HCT116 (cell line): ENCODE measurements at regions not wholly inside any gene's neighbourhood (a gene's known extent, or its start where the extent isn't known, plus 50 kb on each side); places are given as distances from the start of the nearest gene placed in this dataset.

Experiments used
- ATAC-seq: fragments of 200-7000 bp; cut with Tn5 transposase; 2 replicates; pipeline ENCODE4 v1.9.1; 2020; ENCODE audit warnings: mild to moderate bottlenecking, moderate library complexity
- BruUV-seq: library from RNA; stranded (reverse); fragments of 400-500 nt; replicated peaks from 2 replicates; lab custom pipeline; 2021; lab: Mats Ljungman, UMichigan
- CTCF ChIA-PET: fragments of 300-600 bp; sonication (Branson Sonifier 250); formaldehyde crosslinking; loops from one replicate; lab custom pipeline; 2021; ENCODE audit warnings: antibody characterized with exemption; lab: Charles Lee
- POLR2A ChIA-PET: fragments of 300-600, 350-600 bp; sonication (Branson Sonifier 250); formaldehyde crosslinking; loops from one replicate; lab custom pipeline; 2021; ENCODE audit warnings: antibody characterized with exemption; lab: Charles Lee
- RAD21 ChIA-PET, 2 experiments: fragments of 300-600 bp; sonication (Branson Sonifier 250); formaldehyde crosslinking; loops; one replicate each; lab custom pipeline; 2023; ENCODE audit warnings: low total read pairs in 2 of 2; ENCODE audit not compliant: uncharacterized antibody in 2 of 2, unreplicated experiment in 2 of 2, low non-redundant PET in 1 of 2; lab: Charles Lee
- DNase-seq: peaks from one replicate; pipeline ENCODE4 v3.0.0-alpha.2; 2010; ENCODE audit warnings: low read depth, low spot score
- H2AFZ ChIP-seq: fragments of 200-600 bp; shearing (Covaris generic), sonication (generic); 2 replicates; pipeline ENCODE4 v1.6.1; 2017; ENCODE audit warnings: low read depth, mixed run types, mixed read lengths, antibody characterized with exemption, low read length; ENCODE audit not compliant: poor library complexity, severe bottlenecking
- H3K27ac ChIP-seq: 2 replicates; pipeline ENCODE4 v1.5.1; 2012; ENCODE audit warnings: low read depth, low read length
- H3K27me3 ChIP-seq: fragments of 200-600 bp; sonication (generic); 2 replicates; pipeline ENCODE4 v1.6.1; 2016; ENCODE audit warnings: mixed run types, low read length, mixed read lengths; ENCODE audit not compliant: insufficient read depth
- H3K36me3 ChIP-seq, 2 experiments: fragments of 200-500 bp in 1 of 2; fragments of 200-600 bp in 1 of 2; sonication (Bioruptor generic) in 1 of 2; sonication (generic) in 1 of 2; 2 replicates each; pipeline versions ENCODE4 v1.5.1 to v1.6.1; 2014 to 2016; ENCODE audit warnings: low read length in 2 of 2, inconsistent platforms in 1 of 2, mixed read lengths in 1 of 2, mixed run types in 1 of 2; ENCODE audit not compliant: insufficient read depth in 2 of 2, control insufficient read depth in 1 of 2
- H3K4me1 ChIP-seq, 2 experiments: fragments of 200-600 bp in 1 of 2; sonication (generic) in 1 of 2; 2 replicates each; pipeline versions ENCODE4 v1.5.1 to v1.6.1; 2012 to 2017; ENCODE audit warnings: low read length in 2 of 2, inconsistent platforms in 1 of 2, mild to moderate bottlenecking in 1 of 2, mixed read lengths in 1 of 2, mixed run types in 1 of 2, moderate library complexity in 1 of 2; ENCODE audit not compliant: insufficient read depth in 2 of 2, control insufficient read depth in 1 of 2
- H3K4me2 ChIP-seq: fragments of 200-600 bp; sonication (generic); 2 replicates; pipeline ENCODE4 v1.6.1; 2017; ENCODE audit warnings: mixed run types, low read length, mixed read lengths
- H3K4me3 ChIP-seq, 2 experiments: fragments of 200-600 bp in 1 of 2; sonication (generic) in 1 of 2; replicated peaks in 1 of 2; 2 replicates each; pipeline ENCODE4 v1.5.1; 2011 to 2016; ENCODE audit warnings: low read length in 2 of 2, control low read depth in 1 of 2, low read depth in 1 of 2, mild to moderate bottlenecking in 1 of 2, mixed read lengths in 1 of 2, mixed run types in 1 of 2
- H3K79me2 ChIP-seq: fragments of 200-600 bp; sonication (generic); 2 replicates; pipeline ENCODE4 v1.6.1; 2017; ENCODE audit warnings: mild to moderate bottlenecking, mixed run types, low read length, moderate library complexity, mixed read lengths; ENCODE audit not compliant: insufficient read depth
- H3K9ac ChIP-seq: fragments of 200-600 bp; sonication (generic); 2 replicates; pipeline ENCODE4 v1.6.1; 2016; ENCODE audit warnings: low read length, mixed read lengths
- H3K9me2 ChIP-seq: fragments of 200-600 bp; sonication (generic), shearing (Covaris generic); 2 replicates; pipeline ENCODE4 v1.6.1; 2017; ENCODE audit warnings: mixed run types, mild to moderate bottlenecking, moderate library complexity; ENCODE audit not compliant: insufficient read depth
- H3K9me3 ChIP-seq, 2 experiments: fragments of 200-500 bp in 1 of 2; fragments of 200-600 bp in 1 of 2; sonication (Bioruptor generic) in 1 of 2; sonication (generic) in 1 of 2; 2 replicates each; pipeline ENCODE4 v1.6.1; 2014 to 2017; ENCODE audit warnings: low read length in 2 of 2, mixed read lengths in 2 of 2, inconsistent platforms in 1 of 2, low read depth in 1 of 2, mild to moderate bottlenecking in 1 of 2, mixed run types in 1 of 2, moderate library complexity in 1 of 2; ENCODE audit not compliant: control insufficient read depth in 1 of 2, insufficient read depth in 1 of 2
- H4K20me1 ChIP-seq: fragments of 200-600 bp; sonication (generic), shearing (Covaris generic); 2 replicates; pipeline ENCODE4 v1.6.1; 2017; ENCODE audit warnings: mixed run types, mild to moderate bottlenecking, moderate library complexity; ENCODE audit not compliant: insufficient read depth
- CTCF ChIP-seq, 3 experiments: fragments of 200-600 bp in 1 of 3; sonication (generic) in 1 of 3; IDR thresholded peaks in 2 of 3; conservative IDR thresholded peaks in 1 of 3; 2 replicates each; pipeline ENCODE4 v1.5.1; 2012 to 2017; ENCODE audit warnings: low read depth in 2 of 3, low read length in 2 of 3, antibody characterized with exemption in 1 of 3, borderline replicate concordance in 1 of 3, control low read depth in 1 of 3, mild to moderate bottlenecking in 1 of 3, mixed read lengths in 1 of 3, mixed run types in 1 of 3, moderate library complexity in 1 of 3; ENCODE audit not compliant: insufficient read depth in 1 of 3
- EGR1 ChIP-seq: IDR thresholded peaks from 2 replicates; pipeline ENCODE4 v1.6.1; 2012; ENCODE audit warnings: low read depth
- ELF1 ChIP-seq: IDR thresholded peaks from 2 replicates; pipeline ENCODE4 v1.6.1; 2012; ENCODE audit warnings: low read depth, borderline replicate concordance
- EZH2 ChIP-seq: fragments of 200-600 bp; sonication (generic); IDR thresholded peaks from 2 replicates; pipeline ENCODE4 v1.6.1; 2017; ENCODE audit warnings: antibody characterized with exemption, mixed run types
- EZH2phosphoT487 ChIP-seq: fragments of 200-600 bp; IDR thresholded peaks from 2 replicates; pipeline ENCODE4 v1.6.1; 2018; ENCODE audit warnings: antibody characterized with exemption, borderline replicate concordance
- POLR2AphosphoS5 ChIP-seq: IDR thresholded peaks from 2 replicates; pipeline ENCODE4 v1.6.1; 2011; ENCODE audit warnings: mild to moderate bottlenecking, low read depth, low read length, moderate library complexity
- SIN3A ChIP-seq: IDR thresholded peaks from 2 replicates; pipeline ENCODE4 v1.6.1; 2012; ENCODE audit warnings: low read depth
- TCF7L2 ChIP-seq: IDR thresholded peaks from 2 replicates; pipeline ENCODE4 v1.7.0; 2011; ENCODE audit warnings: borderline replicate concordance, inconsistent platforms; ENCODE audit not compliant: insufficient read depth, insufficient read length; ENCODE audit errors: extremely low read depth
- YY1 ChIP-seq: IDR thresholded peaks from 2 replicates; pipeline ENCODE4 v1.6.1; 2011; ENCODE audit warnings: low read length, low read depth, moderate library complexity, mild to moderate bottlenecking; ENCODE audit not compliant: insufficient replicate concordance; ENCODE audit errors: extremely low read depth
- ZNF274 ChIP-seq: fragments of 200-500 bp; sonication (Bioruptor generic); IDR thresholded peaks from 2 replicates; pipeline ENCODE4 v1.6.1; 2014; ENCODE audit warnings: mild to moderate bottlenecking, low read depth, low read length, inconsistent platforms
- intact Hi-C: fragments of 100-400 bp; cut with micrococcal nuclease; formaldehyde crosslinking; loops from 2 replicates; pipeline ENCODE4 v1.10.0; 2022

- no peak for TF ChIP-seq YY1
- no peak for TF ChIP-seq EZH2phosphoT487
- no peak for TF ChIP-seq POLR2AphosphoS5
- no peak for TF ChIP-seq EGR1
- no peak for TF ChIP-seq SIN3A
- no peak for TF ChIP-seq EZH2
- no peak for TF ChIP-seq ELF1
- no peak for TF ChIP-seq TCF7L2
- no peak for TF ChIP-seq ZNF274
These were observed 144.2 kb downstream of the JCAD start (continued) for GRCh38 chr10:29914986-29915785.

- no peak overlapping the region for H3K4me2 ChIP-seq
- H3K27me3 ChIP-seq, result peaks cover 4% of the 10 kb centered on the region; the same call in 1 of the 2 replicates
- no peak overlapping the region for H2AFZ ChIP-seq
- ChIA-PET CTCF (no interaction called here), POLR2A (no interaction called here), RAD21 (no interaction called here)
- H3K79me2 ChIP-seq, result no peaks in the 10 kb centered on the region
- no peak for TF ChIP-seq CTCF (IDR thresholded peaks at IDR 0.05 in 2 of 3, conservative IDR thresholded peaks at IDR 0.05 in 1 of 3; ENCODE audit: borderline replicate concordance in 1 of 3, insufficient read depth in 1 of 3, low read depth in 2 of 3, low read length in 2 of 3)
- no TSS peak for BruUV-seq
- ATAC-seq (no peak), DNase-seq (no peak)
- H3K9ac ChIP-seq, result no peak overlapping the region
- H3K36me3 ChIP-seq, result no peaks in the 10 kb centered on the region
- intact Hi-C loops, result no loop called here
- H3K4me1 ChIP-seq, result no peaks in the 10 kb centered on the region
- H3K4me3 ChIP-seq, result no peak overlapping the region
- no peaks in the 10 kb centered on the region for H4K20me1 ChIP-seq
- H3K9me3 ChIP-seq, result no peaks in the 10 kb centered on the region
- no peaks in the 10 kb centered on the region for H3K9me2 ChIP-seq
- no peak overlapping the region for H3K27ac ChIP-seq
These were observed 150.4 kb downstream of the JCAD start for GRCh38 chr10:29908962-29909361.
